Fibroblast of mammary gland (primary cell): ENCODE measurements at regions not wholly inside any gene's neighbourhood (a gene's known extent, or its start where the extent isn't known, plus 50 kb on each side); places are given as distances from the start of the nearest gene placed in this dataset.

Source experiments
- DNase-seq: peaks from one replicate; pipeline ENCODE4 v3.0.0-alpha.2; 2010; ENCODE audit warnings: low read depth
- H3K4me3 ChIP-seq: 2 replicates; pipeline ENCODE4 v1.5.1; 2011; ENCODE audit warnings: low read depth, mild to moderate bottlenecking, low read length, moderate library complexity; ENCODE audit not compliant: control insufficient read depth
- TF ChIP-seq, protein P1 (sequence below): conservative IDR thresholded peaks from 2 replicates; pipeline ENCODE4 v1.5.1; 2011; ENCODE audit warnings: low read depth, low read length, inconsistent platforms; ENCODE audit not compliant: control insufficient read depth, insufficient read depth

DNA sequence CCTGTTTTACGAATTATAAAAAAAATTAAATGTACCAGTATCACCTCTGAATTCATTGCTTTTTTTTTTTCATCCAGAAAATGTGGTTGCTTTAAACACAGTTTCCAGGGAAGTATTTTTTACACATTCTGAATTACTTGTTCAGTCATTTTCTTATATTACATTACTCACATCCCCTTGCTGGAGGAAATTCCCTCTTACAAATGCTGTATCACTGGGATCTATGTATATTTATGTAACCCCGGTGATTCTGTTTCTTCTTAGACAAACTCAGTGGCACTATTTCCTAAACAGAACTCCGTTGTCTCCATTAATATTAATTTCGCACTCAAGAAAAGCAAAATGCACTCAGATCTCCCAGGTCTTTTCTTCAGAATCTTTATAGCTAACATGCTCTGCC lies 1078.5 kb upstream of the ZEB2 start:
- no peak overlapping the region for H3K4me3 ChIP-seq
- TF ChIP-seq, protein P1, sequence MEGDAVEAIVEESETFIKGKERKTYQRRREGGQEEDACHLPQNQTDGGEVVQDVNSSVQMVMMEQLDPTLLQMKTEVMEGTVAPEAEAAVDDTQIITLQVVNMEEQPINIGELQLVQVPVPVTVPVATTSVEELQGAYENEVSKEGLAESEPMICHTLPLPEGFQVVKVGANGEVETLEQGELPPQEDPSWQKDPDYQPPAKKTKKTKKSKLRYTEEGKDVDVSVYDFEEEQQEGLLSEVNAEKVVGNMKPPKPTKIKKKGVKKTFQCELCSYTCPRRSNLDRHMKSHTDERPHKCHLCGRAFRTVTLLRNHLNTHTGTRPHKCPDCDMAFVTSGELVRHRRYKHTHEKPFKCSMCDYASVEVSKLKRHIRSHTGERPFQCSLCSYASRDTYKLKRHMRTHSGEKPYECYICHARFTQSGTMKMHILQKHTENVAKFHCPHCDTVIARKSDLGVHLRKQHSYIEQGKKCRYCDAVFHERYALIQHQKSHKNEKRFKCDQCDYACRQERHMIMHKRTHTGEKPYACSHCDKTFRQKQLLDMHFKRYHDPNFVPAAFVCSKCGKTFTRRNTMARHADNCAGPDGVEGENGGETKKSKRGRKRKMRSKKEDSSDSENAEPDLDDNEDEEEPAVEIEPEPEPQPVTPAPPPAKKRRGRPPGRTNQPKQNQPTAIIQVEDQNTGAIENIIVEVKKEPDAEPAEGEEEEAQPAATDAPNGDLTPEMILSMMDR, result no peak
- peak; percentile 70 for DNase-seq

DNA sequence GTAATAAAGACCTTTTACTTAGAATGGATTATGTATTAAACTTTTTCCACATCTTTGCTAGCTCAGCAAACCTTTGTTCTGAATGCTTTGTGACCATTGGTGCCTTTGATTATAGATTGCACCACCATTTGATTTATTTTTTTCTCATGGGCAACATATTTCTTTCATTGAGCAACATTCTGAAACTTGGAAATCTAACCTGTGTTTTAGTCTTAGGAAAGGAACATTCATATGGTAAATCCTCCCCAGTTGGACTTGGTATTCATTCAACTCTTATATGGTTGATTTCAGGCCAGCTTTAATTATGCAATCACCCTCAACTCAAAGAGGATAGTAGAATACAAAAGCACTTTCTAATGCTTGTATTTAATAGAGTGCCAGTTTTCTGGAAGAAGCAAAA lies 1077.9 kb upstream of the ZEB2 start:
- no peak overlapping the region for H3K4me3 ChIP-seq
- DNase-seq, result peak; percentile 85
- TF ChIP-seq, protein P1, result no peak

DNA sequence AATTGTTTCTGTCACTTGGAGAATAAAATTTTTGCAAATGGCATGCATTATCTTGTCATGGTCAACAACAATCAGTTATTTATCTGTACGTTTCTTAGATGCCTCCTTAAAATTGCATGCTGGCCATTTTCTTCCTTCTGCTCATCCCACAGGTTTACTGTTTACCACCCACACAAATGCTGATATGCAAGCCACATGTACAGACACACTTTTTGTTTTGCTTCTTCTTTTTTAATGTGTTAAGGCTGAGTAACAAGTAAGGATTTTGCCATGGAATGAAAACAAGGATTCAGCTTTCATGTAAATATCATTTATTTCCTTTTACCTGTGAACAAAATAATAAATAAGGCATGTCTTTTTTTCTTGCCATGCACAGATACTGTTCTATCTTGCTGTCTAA lies 1077.1 kb upstream of the ZEB2 start:
- no peak overlapping the region for H3K4me3 ChIP-seq
- TF ChIP-seq, protein P1, result no peak
- DNase-seq, result peak; percentile 44

DNA sequence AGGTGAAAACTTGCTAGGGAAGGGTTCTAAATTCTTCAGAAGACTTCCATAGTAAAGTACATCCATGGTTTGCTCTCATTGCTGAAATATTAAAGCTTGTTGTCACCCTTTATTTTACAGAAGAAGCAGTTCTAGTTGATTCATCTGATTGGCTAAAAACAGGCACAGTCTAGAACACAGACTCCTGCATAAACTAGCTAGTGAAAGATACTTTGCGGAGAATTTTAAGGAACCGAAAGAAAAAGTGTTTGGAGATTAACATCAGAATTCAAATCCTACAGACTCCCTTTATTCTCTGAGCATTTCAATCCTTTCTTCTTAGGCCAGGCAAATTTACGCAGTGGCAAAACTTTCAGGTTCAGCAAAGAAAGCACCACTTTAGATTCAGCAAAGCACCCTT lies 1076.5 kb upstream of the ZEB2 start:
- H3K4me3 ChIP-seq, result no peak overlapping the region
- DNase-seq, result no peak
- TF ChIP-seq, protein P1, result no peak

DNA sequence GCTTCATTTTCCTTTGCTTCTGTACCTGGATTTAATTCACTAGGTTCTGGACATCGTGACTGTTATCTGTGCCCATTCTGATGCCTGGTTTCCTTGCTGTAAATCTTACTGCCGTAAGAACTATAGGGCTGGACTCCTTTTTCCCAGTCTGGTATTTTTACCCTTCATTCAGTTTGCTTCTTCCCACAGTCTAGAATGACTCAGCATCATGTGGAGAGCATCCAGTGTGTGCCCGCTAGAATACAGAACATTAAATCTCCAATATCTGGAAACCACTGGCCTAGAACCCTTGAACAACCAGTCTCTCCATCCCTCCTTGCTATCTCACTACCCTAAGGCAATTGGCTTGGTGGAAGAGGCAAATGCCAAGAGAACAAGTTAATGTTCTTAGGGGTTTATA lies 1075.4 kb upstream of the ZEB2 start:
- DNase-seq, result peak; percentile 50
- TF ChIP-seq, protein P1, result no peak
- no peak overlapping the region for H3K4me3 ChIP-seq

DNA sequence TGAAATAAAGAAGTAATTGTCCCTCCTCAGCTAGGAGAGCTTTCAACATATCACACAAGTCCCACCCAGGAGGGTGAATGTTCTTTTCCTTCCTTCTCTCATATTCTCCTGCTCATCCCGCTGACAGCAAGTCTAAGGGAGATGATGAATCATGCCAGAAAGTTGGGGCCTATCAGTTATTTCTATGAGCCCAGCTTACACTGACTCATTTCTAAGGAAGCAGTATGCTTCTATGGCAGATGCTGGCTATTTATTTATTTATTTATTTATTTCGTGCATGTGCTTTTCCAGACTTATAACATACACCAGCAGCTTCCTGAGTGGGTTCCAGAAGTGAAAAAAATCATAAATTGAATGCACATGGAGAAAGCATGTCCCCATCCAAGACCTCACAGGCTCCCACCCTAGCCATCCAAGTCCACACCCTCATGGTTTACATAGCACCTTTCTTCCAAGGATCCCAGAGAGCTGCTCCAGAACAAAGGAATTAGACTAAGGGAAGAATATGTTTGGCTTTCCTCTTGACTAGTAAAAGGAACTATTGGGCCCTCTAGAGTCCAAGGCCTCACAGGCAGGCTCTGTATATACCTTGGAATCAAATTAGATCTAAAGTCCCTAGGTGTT lies 1074.2 kb upstream of the ZEB2 start:
- no peak overlapping the region for H3K4me3 ChIP-seq
- TF ChIP-seq, protein P1, result peak; percentile 41
- DNase-seq, result peak; percentile 93

DNA sequence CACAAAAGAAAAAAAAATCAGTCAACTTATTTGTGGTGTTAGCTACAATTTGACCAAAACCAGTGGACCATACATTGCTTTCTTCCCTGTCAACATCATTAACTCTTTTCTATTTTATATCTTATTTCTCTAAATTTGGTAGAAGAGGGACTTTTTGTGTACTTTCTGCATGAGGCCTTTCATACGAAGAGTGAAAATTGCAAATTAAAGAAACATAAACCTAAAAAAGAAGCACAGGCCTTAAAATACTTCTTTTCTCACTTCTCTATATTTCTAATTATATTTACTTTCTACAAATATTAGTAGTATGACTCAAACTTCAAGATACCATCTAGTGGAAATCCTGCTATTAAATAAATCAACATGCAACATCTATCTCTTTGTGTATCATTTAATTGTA lies 1073.4 kb upstream of the ZEB2 start:
- no peak for DNase-seq
- no peak overlapping the region for H3K4me3 ChIP-seq
- TF ChIP-seq, protein P1, result no peak
